ENCODE measurements at regions not wholly inside any gene's neighbourhood (a gene's known extent, or its start where the extent isn't known, plus 50 kb on each side); places are given as distances from the start of the nearest gene placed in this dataset.
A peak's percentile ranks its signal among the peaks of the same experiment; 100 is the strongest.
"Not testable (repeated sequence)": the region's sequence is repeated elsewhere in the genome, so short reads cannot be mapped to it uniquely, and the experiment has no call there.

- peak in 4 of 11 donors; percentile 12 to 24 (median 16) for DNase-seq (ENCODE audit: extremely low read depth in 1 of 11, low read depth in 9 of 11, low spot score in 4 of 11)
Measured at GRCh38 chr18:44548291-44549221, 132.1 kb upstream of the SETBP1 start.

GRCh38 chr18:44552706-44553105, 128.0 kb upstream of the SETBP1 start:
- no peak for DNase-seq (ENCODE audit: extremely low read depth in 1 of 11, low read depth in 9 of 11, low spot score in 4 of 11)

GRCh38 chr18:44556296-44556695, 124.4 kb upstream of the SETBP1 start:
- DNase-seq (ENCODE audit: extremely low read depth in 1 of 11, low read depth in 9 of 11, low spot score in 4 of 11), result no peak

- DNase-seq (ENCODE audit: extremely low read depth in 1 of 11, low read depth in 9 of 11, low spot score in 4 of 11), result no peak
Measured at GRCh38 chr18:44557616-44558151, 123.0 kb upstream of the SETBP1 start.

- no peak for DNase-seq (ENCODE audit: extremely low read depth in 1 of 11, low read depth in 9 of 11, low spot score in 4 of 11)
Measured at GRCh38 chr18:44558767-44559166, 121.9 kb upstream of the SETBP1 start.

GRCh38 chr18:44562986-44563385, 117.7 kb upstream of the SETBP1 start:
- DNase-seq (ENCODE audit: extremely low read depth in 1 of 11, low read depth in 9 of 11, low spot score in 4 of 11), result no peak

- DNase-seq (ENCODE audit: extremely low read depth in 1 of 11, low read depth in 9 of 11, low spot score in 4 of 11), result no peak
Measured at GRCh38 chr18:44564922-44565321, 115.8 kb upstream of the SETBP1 start.

GRCh38 chr18:44568342-44568741, 112.3 kb upstream of the SETBP1 start:
- DNase-seq (ENCODE audit: extremely low read depth in 1 of 11, low read depth in 9 of 11, low spot score in 4 of 11), result no peak

GRCh38 chr18:44568986-44569385, 111.7 kb upstream of the SETBP1 start:
- no peak for DNase-seq (ENCODE audit: extremely low read depth in 1 of 11, low read depth in 9 of 11, low spot score in 4 of 11)

GRCh38 chr18:44569391-44570055, 111.2 kb upstream of the SETBP1 start:
- no peak for DNase-seq (ENCODE audit: extremely low read depth in 1 of 11, low read depth in 9 of 11, low spot score in 4 of 11)

- no peak for DNase-seq (ENCODE audit: extremely low read depth in 1 of 11, low read depth in 9 of 11, low spot score in 4 of 11)
Measured at GRCh38 chr18:44579028-44579702, 101.5 kb upstream of the SETBP1 start.

GRCh38 chr18:44579745-44580144, 100.9 kb upstream of the SETBP1 start:
- no peak for DNase-seq (ENCODE audit: extremely low read depth in 1 of 11, low read depth in 9 of 11, low spot score in 4 of 11)

GRCh38 chr18:44580159-44580558, 100.5 kb upstream of the SETBP1 start:
- DNase-seq (ENCODE audit: extremely low read depth in 1 of 11, low read depth in 9 of 11, low spot score in 4 of 11), result no peak

GRCh38 chr18:44580782-44581181, 99.9 kb upstream of the SETBP1 start:
- not testable (repeated sequence) for DNase-seq (ENCODE audit: extremely low read depth in 1 of 11, low read depth in 9 of 11, low spot score in 4 of 11)

GRCh38 chr18:44582456-44582855, 98.2 kb upstream of the SETBP1 start:
- no peak for DNase-seq (ENCODE audit: extremely low read depth in 1 of 11, low read depth in 9 of 11, low spot score in 4 of 11)

- no peak for DNase-seq (ENCODE audit: extremely low read depth in 1 of 11, low read depth in 9 of 11, low spot score in 4 of 11)
Measured at GRCh38 chr18:44584900-44585299, 95.8 kb upstream of the SETBP1 start.

- DNase-seq (ENCODE audit: extremely low read depth in 1 of 11, low read depth in 9 of 11, low spot score in 4 of 11), result no peak
Measured at GRCh38 chr18:44586782-44587524, 93.7 kb upstream of the SETBP1 start.

- DNase-seq (ENCODE audit: extremely low read depth in 1 of 11, low read depth in 9 of 11, low spot score in 4 of 11), result no peak
Measured at GRCh38 chr18:44588508-44588907, 92.2 kb upstream of the SETBP1 start.
